CD4-positive, CD25-positive, alpha-beta regulatory T cell (primary cell): ENCODE measurements at regions not wholly inside any gene's neighbourhood (a gene's known extent, or its start where the extent isn't known, plus 50 kb on each side); places are given as distances from the start of the nearest gene placed in this dataset.

Experiments used
- ATAC-seq, 2 donors: fragments of 150-1000 bp; cut with Tn5 transposase; one replicate each; pipeline ENCODE4 v1.10.0; 2021; ENCODE audit warnings: low read depth in 2 of 2, moderate number of reproducible peaks in 2 of 2, moderate library complexity in 1 of 2
- DNase-seq, 3 donors: peaks; one replicate each; pipeline versions ENCODE4 v3.0.0 to v3.0.0-alpha.2; 2012 to 2022; ENCODE audit warnings: mixed read lengths in 1 of 3
- H3K27ac ChIP-seq: one replicate; pipeline ENCODE4 v1.7.0; 2013; ENCODE audit warnings: mild to moderate bottlenecking, low read length; ENCODE audit not compliant: insufficient read depth, poor library complexity, severe bottlenecking
- H3K27me3 ChIP-seq: one replicate; pipeline ENCODE4 v1.7.0; 2013; ENCODE audit warnings: low read length; ENCODE audit not compliant: control insufficient read depth, insufficient read depth
- H3K36me3 ChIP-seq: one replicate; pipeline ENCODE4 v1.7.0; 2013; ENCODE audit warnings: mild to moderate bottlenecking, low read length, moderate library complexity; ENCODE audit not compliant: control insufficient read depth, insufficient read depth
- H3K4me1 ChIP-seq: 2 replicates; pipeline ENCODE4 v1.7.0; 2013; ENCODE audit warnings: mild to moderate bottlenecking, low read length; ENCODE audit not compliant: insufficient read depth, control insufficient read depth, poor library complexity, severe bottlenecking
- H3K4me3 ChIP-seq: one replicate; pipeline ENCODE4 v1.7.0; 2013; ENCODE audit warnings: low read depth, mild to moderate bottlenecking, low read length, moderate library complexity
- H3K9me3 ChIP-seq, 2 experiments: 1 replicate in 1 of 2; 2 replicates in 1 of 2; pipeline ENCODE4 v1.7.0; 2013; ENCODE audit warnings: low read length in 2 of 2, mild to moderate bottlenecking in 1 of 2, moderate library complexity in 1 of 2; ENCODE audit not compliant: control insufficient read depth in 2 of 2
- H3K27ac Mint-ChIP-seq, 3 donors: one replicate each; pipeline ENCODE4 v1.8.0; 2020 to 2022; ENCODE audit warnings: mild to moderate bottlenecking in 3 of 3, mixed read lengths in 3 of 3, moderate library complexity in 2 of 3
- H3K27me3 Mint-ChIP-seq: one replicate; pipeline ENCODE4 v1.8.0; 2022; ENCODE audit warnings: mild to moderate bottlenecking, mixed read lengths
- H3K36me3 Mint-ChIP-seq: one replicate; pipeline ENCODE4 v1.8.0; 2020; ENCODE audit warnings: mixed read lengths
- H3K4me1 Mint-ChIP-seq, 4 donors: one replicate each; pipeline ENCODE4 v1.8.0; 2020 to 2022; ENCODE audit warnings: mixed read lengths in 4 of 4, mild to moderate bottlenecking in 1 of 4
- H3K4me3 Mint-ChIP-seq, 4 donors: one replicate each; pipeline ENCODE4 v1.8.0; 2020 to 2022; ENCODE audit warnings: mild to moderate bottlenecking in 4 of 4, mixed read lengths in 4 of 4, moderate library complexity in 3 of 4
- H3K9me3 Mint-ChIP-seq, 7 donors: one replicate each; pipeline ENCODE4 v1.8.0; 2020 to 2022; ENCODE audit warnings: mixed read lengths in 7 of 7, mild to moderate bottlenecking in 3 of 7, moderate library complexity in 2 of 7

GRCh38 chr14:46325157-46325556 is 326.4 kb downstream of the RPL10L start:
- Histone ChIP-seq H3K9me3 (peaks cover 0 to 5% of the 10 kb centered on the region in 2 experiments), H3K36me3 (no peaks in the 10 kb centered on the region), H3K4me3 (no peak overlapping the region), H3K27me3 (no peaks in the 10 kb centered on the region), H3K4me1 (no peaks in the 10 kb centered on the region), H3K27ac (no peak overlapping the region)
- no peak for DNase-seq
- Mint-ChIP-seq H3K27me3 (no peaks in the 10 kb centered on the region), H3K4me1 (no peaks in the 10 kb centered on the region), H3K27ac (no peak overlapping the region), H3K9me3 (peaks cover 0 to 14% (median 4%) of the 10 kb centered on the region in 7 donors), H3K36me3 (no peaks in the 10 kb centered on the region), H3K4me3 (no peak overlapping the region)
- no peak for ATAC-seq

DNA sequence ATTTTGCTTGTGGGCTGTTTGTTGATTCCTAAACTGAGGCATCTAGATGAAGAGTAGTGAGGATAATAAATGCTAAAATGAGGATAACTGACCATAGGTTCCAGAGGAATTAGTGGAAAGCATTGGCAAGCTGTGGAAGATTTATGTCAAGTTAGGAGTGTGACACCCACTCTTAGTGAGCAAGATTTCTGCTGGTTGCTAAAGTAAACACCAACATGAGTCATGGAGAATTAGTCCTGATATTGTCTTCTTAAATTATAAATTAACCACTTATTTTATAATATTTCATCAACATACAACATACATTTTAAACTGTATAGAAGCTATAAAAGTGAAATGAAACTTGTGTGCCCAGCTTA is 328.2 kb downstream of the RPL10L start:
- H3K36me3 Mint-ChIP-seq: no peaks in the 10 kb centered on the region
- no peaks in the 10 kb centered on the region for H3K4me1 Mint-ChIP-seq
- Histone ChIP-seq H3K27ac (no peak overlapping the region), H3K9me3 (peaks cover 0 to 5% of the 10 kb centered on the region in 2 experiments), H3K27me3 (no peaks in the 10 kb centered on the region), H3K36me3 (no peaks in the 10 kb centered on the region), H3K4me3 (no peak overlapping the region), H3K4me1 (no peaks in the 10 kb centered on the region)
- H3K9me3 Mint-ChIP-seq: peaks cover 0 to 20% (median 4%) of the 10 kb centered on the region in 7 donors
- DNase-seq (no peak), ATAC-seq (no peak)
- no peaks in the 10 kb centered on the region for H3K27me3 Mint-ChIP-seq
- H3K27ac Mint-ChIP-seq: no peak overlapping the region
- H3K4me3 Mint-ChIP-seq: no peak overlapping the region

- H3K9me3 ChIP-seq: peaks cover 0 to 5% of the 10 kb centered on the region in 2 experiments
- H3K27ac ChIP-seq: no peak overlapping the region
- Mint-ChIP-seq H3K27ac (no peak overlapping the region), H3K4me1 (no peaks in the 10 kb centered on the region), H3K9me3 (peaks cover 0 to 20% (median 4%) of the 10 kb centered on the region in 7 donors), H3K4me3 (no peak overlapping the region), H3K36me3 (no peaks in the 10 kb centered on the region), H3K27me3 (no peaks in the 10 kb centered on the region)
- no peaks in the 10 kb centered on the region for H3K36me3 ChIP-seq
- H3K27me3 ChIP-seq: no peaks in the 10 kb centered on the region
- DNase-seq (no peak), ATAC-seq (no peak)
- H3K4me1 ChIP-seq: no peaks in the 10 kb centered on the region
- H3K4me3 ChIP-seq: no peak overlapping the region
These were observed 328.7 kb downstream of the RPL10L start for GRCh38 chr14:46322730-46323403.

DNA sequence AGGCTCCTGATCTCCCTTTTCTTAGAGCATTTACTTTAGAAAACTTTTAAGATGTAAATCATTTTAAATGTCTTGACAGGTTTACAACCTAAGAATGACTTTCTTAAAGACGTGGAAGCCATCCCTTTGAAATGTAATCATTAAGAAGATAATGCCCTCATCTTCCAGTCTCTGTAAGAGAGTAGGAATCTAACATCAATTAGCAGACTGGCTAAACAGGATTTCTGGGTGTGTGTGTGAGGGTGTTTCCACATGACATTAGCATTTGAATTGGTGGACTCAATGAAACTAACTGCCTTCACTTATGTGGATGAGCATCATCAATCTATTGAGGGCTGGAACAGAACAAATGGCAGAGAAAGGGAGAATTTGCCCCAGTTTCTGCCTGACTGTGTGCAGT is 329.5 kb downstream of the RPL10L start:
- Mint-ChIP-seq H3K9me3 (peaks cover 0 to 24% (median 5%) of the 10 kb centered on the region in 7 donors), H3K4me3 (no peak overlapping the region), H3K27ac (no peak overlapping the region), H3K4me1 (no peaks in the 10 kb centered on the region), H3K36me3 (no peaks in the 10 kb centered on the region), H3K27me3 (no peaks in the 10 kb centered on the region)
- Histone ChIP-seq H3K9me3 (peaks cover 0 to 5% of the 10 kb centered on the region in 2 experiments), H3K36me3 (no peaks in the 10 kb centered on the region), H3K27ac (no peak overlapping the region), H3K4me1 (no peaks in the 10 kb centered on the region), H3K27me3 (no peaks in the 10 kb centered on the region), H3K4me3 (no peak overlapping the region)
- no peak for ATAC-seq
- no peak for DNase-seq

DNA sequence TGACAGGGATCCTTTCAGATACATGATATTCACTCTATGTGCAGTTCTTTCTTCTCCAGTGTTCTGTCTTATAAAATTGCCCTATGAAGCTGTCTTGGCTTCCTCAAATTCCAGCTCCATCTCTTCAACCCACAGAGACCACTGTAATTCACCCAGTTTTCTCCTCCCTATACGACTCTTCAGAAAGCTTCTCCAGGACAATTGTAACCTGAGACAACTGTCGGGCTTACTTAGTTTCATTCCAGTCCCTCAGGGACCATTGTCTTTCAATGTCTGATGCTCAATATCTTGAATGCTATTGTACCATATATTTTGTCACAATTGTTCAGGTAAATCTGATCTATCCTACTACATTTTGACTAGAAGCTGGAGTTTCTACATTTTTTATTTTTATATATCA is 345.3 kb downstream of the RPL10L start:
- Mint-ChIP-seq H3K4me1 (no peaks in the 10 kb centered on the region), H3K4me3 (no peak overlapping the region), H3K9me3 (peaks cover 0 to 14% (median 1%) of the 10 kb centered on the region in 7 donors), H3K27me3 (no peaks in the 10 kb centered on the region), H3K36me3 (no peaks in the 10 kb centered on the region), H3K27ac (no peak overlapping the region)
- H3K4me3 ChIP-seq: no peak overlapping the region
- no peak for ATAC-seq
- DNase-seq: no peak
- H3K9me3 ChIP-seq: no peaks in the 10 kb centered on the region
- H3K27ac ChIP-seq: no peak overlapping the region
- H3K36me3 ChIP-seq: no peaks in the 10 kb centered on the region
- H3K4me1 ChIP-seq: no peaks in the 10 kb centered on the region
- no peaks in the 10 kb centered on the region for H3K27me3 ChIP-seq

- peaks cover 0 to 40% (median 4%) of the 10 kb centered on the region in 7 donors for H3K9me3 Mint-ChIP-seq
- H3K27ac ChIP-seq: no peak overlapping the region
- H3K27me3 Mint-ChIP-seq: no peaks in the 10 kb centered on the region
- no peaks in the 10 kb centered on the region for H3K9me3 ChIP-seq
- no peak overlapping the region for H3K27ac Mint-ChIP-seq
- H3K27me3 ChIP-seq: no peaks in the 10 kb centered on the region
- no peaks in the 10 kb centered on the region for H3K4me1 Mint-ChIP-seq
- no peak for DNase-seq
- no peak overlapping the region for H3K4me3 ChIP-seq
- H3K36me3 Mint-ChIP-seq: no peaks in the 10 kb centered on the region
- ATAC-seq: no peak
- no peaks in the 10 kb centered on the region for H3K36me3 ChIP-seq
- H3K4me1 ChIP-seq: no peaks in the 10 kb centered on the region
- H3K4me3 Mint-ChIP-seq: no peak overlapping the region
These were observed 350.8 kb downstream of the RPL10L start for GRCh38 chr14:46300765-46301164.

GRCh38 chr14:46290706-46291105 is 360.9 kb downstream of the RPL10L start:
- no peak overlapping the region for H3K27ac Mint-ChIP-seq
- Histone ChIP-seq H3K27ac (no peak overlapping the region), H3K27me3 (no peaks in the 10 kb centered on the region), H3K4me3 (no peak overlapping the region), H3K9me3 (peaks cover 4 to 11% of the 10 kb centered on the region in 2 experiments), H3K36me3 (no peaks in the 10 kb centered on the region), H3K4me1 (no peaks in the 10 kb centered on the region)
- H3K4me3 Mint-ChIP-seq: no peak overlapping the region
- peaks cover 4 to 47% (median 18%) of the 10 kb centered on the region in 7 donors for H3K9me3 Mint-ChIP-seq
- H3K27me3 Mint-ChIP-seq: no peaks in the 10 kb centered on the region
- no peak for ATAC-seq
- H3K36me3 Mint-ChIP-seq: no peaks in the 10 kb centered on the region
- H3K4me1 Mint-ChIP-seq: no peaks in the 10 kb centered on the region
- DNase-seq: no peak

DNA sequence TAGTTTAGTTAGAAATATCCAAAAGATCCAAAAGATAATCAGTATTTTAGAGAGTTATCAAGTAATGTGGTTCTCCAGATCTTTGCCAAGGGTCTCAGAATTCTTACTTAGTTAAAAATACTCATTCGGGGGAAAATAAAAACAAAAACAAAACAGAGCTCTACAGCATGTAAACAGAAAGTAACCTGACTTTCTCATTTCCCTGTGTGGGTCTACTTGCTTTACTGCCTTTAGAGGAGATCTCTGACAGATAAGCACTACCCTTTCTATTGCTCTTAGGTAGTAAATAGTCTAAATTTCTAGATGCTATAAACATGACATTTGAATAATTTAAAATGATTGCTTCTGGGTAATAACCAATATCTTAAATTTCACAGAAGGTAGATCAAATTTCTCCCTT is 371.8 kb downstream of the RPL10L start:
- no peaks in the 10 kb centered on the region for H3K27me3 Mint-ChIP-seq
- DNase-seq (no peak), ATAC-seq (no peak)
- H3K27ac ChIP-seq: no peak overlapping the region
- H3K36me3 Mint-ChIP-seq: no peaks in the 10 kb centered on the region
- no peaks in the 10 kb centered on the region for H3K4me1 ChIP-seq
- H3K4me3 Mint-ChIP-seq: no peak overlapping the region
- no peak overlapping the region for H3K4me3 ChIP-seq
- peaks cover 0 to 2% of the 10 kb centered on the region in 2 experiments for H3K9me3 ChIP-seq
- H3K9me3 Mint-ChIP-seq: peaks cover 4 to 17% (median 9%) of the 10 kb centered on the region in 7 donors
- H3K27ac Mint-ChIP-seq: no peak overlapping the region
- H3K27me3 ChIP-seq: no peaks in the 10 kb centered on the region
- no peaks in the 10 kb centered on the region for H3K36me3 ChIP-seq
- H3K4me1 Mint-ChIP-seq: no peaks in the 10 kb centered on the region
